ENCODE measurements at regions not wholly inside any gene's neighbourhood (a gene's known extent, or its start where the extent isn't known, plus 50 kb on each side); places are given as distances from the start of the nearest gene placed in this dataset.

DNA sequence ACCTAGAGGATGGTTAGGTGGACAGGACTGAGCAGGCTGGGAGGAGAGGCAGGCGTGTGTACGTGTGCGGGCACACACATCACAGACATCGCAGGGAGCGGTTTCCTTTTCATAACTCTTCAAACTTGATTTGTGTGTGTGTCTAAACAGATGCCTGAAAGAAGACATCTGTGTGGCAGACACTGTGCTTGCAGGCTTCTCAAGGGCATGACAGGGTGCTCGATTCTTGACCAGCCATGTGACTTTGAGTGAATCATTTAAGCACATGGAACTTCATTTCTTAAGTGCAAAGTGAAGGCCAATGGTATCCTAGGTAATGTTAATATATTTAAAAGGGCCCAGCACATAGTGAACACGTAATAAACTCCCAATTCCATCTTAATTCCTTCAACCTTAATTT is 186.5 kb downstream of the SCP2D1 start:
- TF ChIP-seq NR3C1 (CRISPR knock-in tag; conservative IDR thresholded peaks at IDR 0.05; ENCODE audit: low read depth) (no peak), CBFB (CRISPR knock-in tag; IDR thresholded peaks at IDR 0.05; ENCODE audit: low read depth) (no peak), FOXJ3 (CRISPR knock-in tag; IDR thresholded peaks at IDR 0.05; ENCODE audit: borderline replicate concordance) (no peak), GRHL2 (CRISPR knock-in tag; IDR thresholded peaks at IDR 0.05; ENCODE audit: insufficient replicate concordance, severe bottlenecking) (no peak), ESRRA (CRISPR knock-in tag; IDR thresholded peaks at IDR 0.05; ENCODE audit: borderline replicate concordance) (no peak), ZNF121 (CRISPR knock-in tag; IDR thresholded peaks at IDR 0.05) (no peak)
- TF ChIP-seq, protein P1, sequence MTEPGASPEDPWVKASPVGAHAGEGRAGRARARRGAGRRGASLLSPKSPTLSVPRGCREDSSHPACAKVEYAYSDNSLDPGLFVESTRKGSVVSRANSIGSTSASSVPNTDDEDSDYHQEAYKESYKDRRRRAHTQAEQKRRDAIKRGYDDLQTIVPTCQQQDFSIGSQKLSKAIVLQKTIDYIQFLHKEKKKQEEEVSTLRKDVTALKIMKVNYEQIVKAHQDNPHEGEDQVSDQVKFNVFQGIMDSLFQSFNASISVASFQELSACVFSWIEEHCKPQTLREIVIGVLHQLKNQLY (CRISPR knock-in tag; IDR thresholded peaks at IDR 0.05) = no peak
- TF ChIP-seq, protein P2, sequence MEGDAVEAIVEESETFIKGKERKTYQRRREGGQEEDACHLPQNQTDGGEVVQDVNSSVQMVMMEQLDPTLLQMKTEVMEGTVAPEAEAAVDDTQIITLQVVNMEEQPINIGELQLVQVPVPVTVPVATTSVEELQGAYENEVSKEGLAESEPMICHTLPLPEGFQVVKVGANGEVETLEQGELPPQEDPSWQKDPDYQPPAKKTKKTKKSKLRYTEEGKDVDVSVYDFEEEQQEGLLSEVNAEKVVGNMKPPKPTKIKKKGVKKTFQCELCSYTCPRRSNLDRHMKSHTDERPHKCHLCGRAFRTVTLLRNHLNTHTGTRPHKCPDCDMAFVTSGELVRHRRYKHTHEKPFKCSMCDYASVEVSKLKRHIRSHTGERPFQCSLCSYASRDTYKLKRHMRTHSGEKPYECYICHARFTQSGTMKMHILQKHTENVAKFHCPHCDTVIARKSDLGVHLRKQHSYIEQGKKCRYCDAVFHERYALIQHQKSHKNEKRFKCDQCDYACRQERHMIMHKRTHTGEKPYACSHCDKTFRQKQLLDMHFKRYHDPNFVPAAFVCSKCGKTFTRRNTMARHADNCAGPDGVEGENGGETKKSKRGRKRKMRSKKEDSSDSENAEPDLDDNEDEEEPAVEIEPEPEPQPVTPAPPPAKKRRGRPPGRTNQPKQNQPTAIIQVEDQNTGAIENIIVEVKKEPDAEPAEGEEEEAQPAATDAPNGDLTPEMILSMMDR (IDR thresholded peaks at IDR 0.05) = no peak
- TF ChIP-seq, protein P3, sequence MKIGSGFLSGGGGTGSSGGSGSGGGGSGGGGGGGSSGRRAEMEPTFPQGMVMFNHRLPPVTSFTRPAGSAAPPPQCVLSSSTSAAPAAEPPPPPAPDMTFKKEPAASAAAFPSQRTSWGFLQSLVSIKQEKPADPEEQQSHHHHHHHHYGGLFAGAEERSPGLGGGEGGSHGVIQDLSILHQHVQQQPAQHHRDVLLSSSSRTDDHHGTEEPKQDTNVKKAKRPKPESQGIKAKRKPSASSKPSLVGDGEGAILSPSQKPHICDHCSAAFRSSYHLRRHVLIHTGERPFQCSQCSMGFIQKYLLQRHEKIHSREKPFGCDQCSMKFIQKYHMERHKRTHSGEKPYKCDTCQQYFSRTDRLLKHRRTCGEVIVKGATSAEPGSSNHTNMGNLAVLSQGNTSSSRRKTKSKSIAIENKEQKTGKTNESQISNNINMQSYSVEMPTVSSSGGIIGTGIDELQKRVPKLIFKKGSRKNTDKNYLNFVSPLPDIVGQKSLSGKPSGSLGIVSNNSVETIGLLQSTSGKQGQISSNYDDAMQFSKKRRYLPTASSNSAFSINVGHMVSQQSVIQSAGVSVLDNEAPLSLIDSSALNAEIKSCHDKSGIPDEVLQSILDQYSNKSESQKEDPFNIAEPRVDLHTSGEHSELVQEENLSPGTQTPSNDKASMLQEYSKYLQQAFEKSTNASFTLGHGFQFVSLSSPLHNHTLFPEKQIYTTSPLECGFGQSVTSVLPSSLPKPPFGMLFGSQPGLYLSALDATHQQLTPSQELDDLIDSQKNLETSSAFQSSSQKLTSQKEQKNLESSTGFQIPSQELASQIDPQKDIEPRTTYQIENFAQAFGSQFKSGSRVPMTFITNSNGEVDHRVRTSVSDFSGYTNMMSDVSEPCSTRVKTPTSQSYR (CRISPR knock-in tag; IDR thresholded peaks at IDR 0.05) = no peak

Data from WTC11 (cell line).